ENCODE measurements at regions not wholly inside any gene's neighbourhood (a gene's known extent, or its start where the extent isn't known, plus 50 kb on each side); places are given as distances from the start of the nearest gene placed in this dataset.

DNA sequence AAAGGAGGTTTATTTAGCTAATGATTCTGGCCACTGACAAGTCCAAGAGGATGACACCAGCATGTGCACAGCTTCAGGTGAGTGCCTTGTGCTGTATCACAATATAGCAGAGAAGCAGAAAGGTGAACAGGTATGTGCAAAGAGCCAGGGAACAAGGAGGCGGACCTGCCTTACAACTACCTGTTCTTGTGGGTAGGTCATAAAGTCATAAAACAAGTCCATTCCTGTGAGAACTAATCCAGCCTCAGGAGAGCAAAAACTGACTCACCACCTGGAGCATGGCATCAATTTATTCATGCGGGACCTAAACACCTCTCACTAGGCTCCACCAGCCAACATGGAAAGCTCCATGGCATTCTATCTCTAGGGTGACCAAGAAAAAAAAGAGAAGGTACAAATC is 234.2 kb downstream of the ASXL3 start:
- no peaks in the 10 kb centered on the region for H3K27me3 ChIP-seq (ENCODE audit: insufficient read depth, low read length)
- no peaks in the 10 kb centered on the region for H3K9me3 ChIP-seq (ENCODE audit: low read length)
- H2AFZ ChIP-seq (ENCODE audit: low read depth, low read length): no peak overlapping the region
- H3K4me1 ChIP-seq (ENCODE audit: insufficient read depth, low read length): no peaks in the 10 kb centered on the region
- no peaks in the 10 kb centered on the region for H3K36me3 ChIP-seq (ENCODE audit: insufficient read depth, low read length)
- H3K4me3 ChIP-seq (ENCODE audit: low read length): no peak overlapping the region

DNA sequence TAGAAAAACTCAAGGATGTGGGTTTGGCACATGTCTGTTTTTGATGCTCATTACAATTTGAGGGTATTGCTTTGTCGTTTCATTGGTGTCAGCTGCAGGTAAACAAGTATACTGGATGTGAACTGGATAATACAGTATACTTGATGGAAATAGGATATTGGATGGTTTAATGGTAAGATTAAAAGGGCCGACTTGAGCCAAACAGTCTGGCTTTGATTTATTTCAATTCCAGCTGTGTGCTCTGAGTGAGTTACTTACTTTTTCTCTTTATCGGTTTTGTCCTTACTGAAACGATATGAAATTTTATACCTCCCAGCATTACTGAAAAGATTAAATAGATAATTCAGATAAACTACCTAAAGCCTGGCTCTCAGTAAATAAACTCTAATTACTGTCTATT is 227.6 kb downstream of the ASXL3 start:
- H3K27me3 ChIP-seq (ENCODE audit: insufficient read depth, low read length): no peaks in the 10 kb centered on the region
- H3K9me3 ChIP-seq (ENCODE audit: low read length): no peaks in the 10 kb centered on the region
- H2AFZ ChIP-seq (ENCODE audit: low read depth, low read length): no peak overlapping the region
- H3K4me3 ChIP-seq (ENCODE audit: low read length): no peak overlapping the region
- H3K36me3 ChIP-seq (ENCODE audit: insufficient read depth, low read length): no peaks in the 10 kb centered on the region
- H3K4me1 ChIP-seq (ENCODE audit: insufficient read depth, low read length): no peaks in the 10 kb centered on the region

DNA sequence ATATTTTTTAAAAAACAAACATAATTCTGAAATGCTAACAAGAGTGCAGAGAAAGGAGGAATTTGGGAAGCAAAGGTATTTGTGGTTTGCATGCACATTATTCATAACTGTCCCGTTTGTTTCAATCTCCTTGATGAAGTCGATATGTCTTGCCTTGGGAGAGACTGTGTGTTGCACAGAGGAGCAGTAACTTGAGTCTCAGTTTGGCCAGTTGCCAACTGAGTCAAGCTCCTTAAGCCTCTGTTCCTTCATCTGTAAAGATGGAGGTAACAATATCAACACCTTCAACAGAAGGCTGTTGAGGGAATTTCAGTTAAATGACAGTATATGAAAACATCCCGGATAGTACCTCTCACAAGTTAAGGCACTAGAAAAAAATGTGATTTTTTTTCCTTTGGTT is 226.2 kb downstream of the ASXL3 start:
- H2AFZ ChIP-seq (ENCODE audit: low read depth, low read length): no peak overlapping the region
- H3K27me3 ChIP-seq (ENCODE audit: insufficient read depth, low read length): no peaks in the 10 kb centered on the region
- H3K4me3 ChIP-seq (ENCODE audit: low read length): no peak overlapping the region
- H3K36me3 ChIP-seq (ENCODE audit: insufficient read depth, low read length): no peaks in the 10 kb centered on the region
- no peaks in the 10 kb centered on the region for H3K4me1 ChIP-seq (ENCODE audit: insufficient read depth, low read length)
- H3K9me3 ChIP-seq (ENCODE audit: low read length): no peaks in the 10 kb centered on the region

DNA sequence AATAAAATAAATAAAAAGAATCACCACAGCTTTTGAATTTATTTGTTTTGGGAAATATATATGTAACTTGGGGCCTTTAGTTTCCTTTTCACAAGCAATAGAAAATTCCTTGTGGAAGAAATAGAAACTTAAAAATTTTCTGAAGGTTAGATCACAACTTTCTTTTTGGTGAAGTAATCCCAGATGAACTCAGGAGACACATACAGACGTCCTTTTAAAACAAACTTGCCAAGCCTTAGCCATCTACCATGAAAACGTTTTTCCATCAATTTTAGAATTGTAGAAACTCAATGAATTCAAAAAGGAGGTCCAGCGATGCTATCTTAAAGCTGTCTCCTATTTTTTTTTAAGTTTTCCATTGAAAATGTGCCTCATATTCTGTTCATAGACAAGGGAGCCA is 225.6 kb downstream of the ASXL3 start:
- H2AFZ ChIP-seq (ENCODE audit: low read depth, low read length): no peak overlapping the region
- H3K4me3 ChIP-seq (ENCODE audit: low read length): no peak overlapping the region
- H3K36me3 ChIP-seq (ENCODE audit: insufficient read depth, low read length): no peaks in the 10 kb centered on the region

DNA sequence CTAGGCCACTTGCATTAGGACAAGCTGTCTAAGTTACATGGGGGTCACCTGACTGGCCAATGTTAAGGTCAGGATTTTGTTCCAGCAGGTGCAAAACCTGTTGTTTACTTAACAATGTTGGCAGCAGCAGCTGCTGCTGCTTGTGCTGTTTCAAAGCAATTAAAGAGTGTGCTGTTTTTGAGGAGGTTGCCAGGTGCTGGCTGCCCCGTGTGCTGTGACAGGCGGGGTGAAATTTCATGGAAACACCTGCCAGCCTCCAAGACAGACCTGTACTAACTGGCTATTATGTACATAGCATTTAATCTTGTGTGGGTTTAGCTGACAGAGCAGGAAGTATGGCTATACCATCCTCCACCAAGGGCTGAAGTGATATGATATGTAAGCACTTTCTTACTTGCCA is 224.9 kb downstream of the ASXL3 start:
- Histone ChIP-seq H3K36me3 (ENCODE audit: insufficient read depth, low read length) (no peaks in the 10 kb centered on the region), H3K27me3 (ENCODE audit: insufficient read depth, low read length) (no peaks in the 10 kb centered on the region), H3K9me3 (ENCODE audit: low read length) (no peaks in the 10 kb centered on the region), H3K4me3 (ENCODE audit: low read length) (no peak overlapping the region), H3K4me1 (ENCODE audit: insufficient read depth, low read length) (no peaks in the 10 kb centered on the region), H2AFZ (ENCODE audit: low read depth, low read length) (no peak overlapping the region)

More for the DNA sequence above, 225.6 kb downstream of the ASXL3 start:
- Histone ChIP-seq H3K9me3 (ENCODE audit: low read length) (no peaks in the 10 kb centered on the region), H3K27me3 (ENCODE audit: insufficient read depth, low read length) (no peaks in the 10 kb centered on the region), H3K4me1 (ENCODE audit: insufficient read depth, low read length) (no peaks in the 10 kb centered on the region)

Measured in neuron (in vitro differentiated cells).